ENCODE measurements at regions not wholly inside any gene's neighbourhood (a gene's known extent, or its start where the extent isn't known, plus 50 kb on each side); places are given as distances from the start of the nearest gene placed in this dataset.

GRCh38 chrX:110964786-110965185 is 131.2 kb upstream of the PAK3 start:
- no peak for ATAC-seq
- no peak overlapping the region for H3K4me3 Mint-ChIP-seq
- CTCF ChIA-PET, result no interaction called here
- no peaks in the 10 kb centered on the region for H3K27me3 Mint-ChIP-seq
- POLR2A ChIA-PET, result no interaction called here
- no peak overlapping the region for H3K27ac Mint-ChIP-seq
- intact Hi-C loops (cut with DNase I, micrococcal nuclease), result no loop called here
- no peaks in the 10 kb centered on the region for H3K4me1 Mint-ChIP-seq
- H3K36me3 Mint-ChIP-seq (ENCODE audit: low read depth), result no peaks in the 10 kb centered on the region
- DNase-seq, result no peak
- no peaks in the 10 kb centered on the region for H3K9me3 Mint-ChIP-seq (ENCODE audit: low read depth)

- POLR2A ChIA-PET, result no interaction called here
Measured at GRCh38 chrX:110962451-110962850, 133.5 kb upstream of the PAK3 start.

GRCh38 chrX:110955706-110956105 is 140.3 kb upstream of the PAK3 start:
- intact Hi-C loops (cut with DNase I, micrococcal nuclease), result no loop called here
- ChIA-PET CTCF (no interaction called here), POLR2A (no interaction called here)
- ATAC-seq (no peak), DNase-seq (no peak)
- no peaks in the 10 kb centered on the region for H3K36me3 Mint-ChIP-seq (ENCODE audit: low read depth)
- H3K4me3 Mint-ChIP-seq, result no peak overlapping the region
- H3K9me3 Mint-ChIP-seq (ENCODE audit: low read depth), result no peaks in the 10 kb centered on the region
- H3K27me3 Mint-ChIP-seq, result peaks cover 2% of the 10 kb centered on the region
- H3K4me1 Mint-ChIP-seq, result no peaks in the 10 kb centered on the region
- no peak overlapping the region for H3K27ac Mint-ChIP-seq

More at GRCh38 chrX:110962451-110962850, 133.5 kb upstream of the PAK3 start:
- intact Hi-C loops (cut with DNase I, micrococcal nuclease), result no loop called here
- H3K36me3 Mint-ChIP-seq (ENCODE audit: low read depth), result no peaks in the 10 kb centered on the region
- ATAC-seq, result no peak
- H3K27ac Mint-ChIP-seq, result no peak overlapping the region
- H3K4me1 Mint-ChIP-seq, result no peaks in the 10 kb centered on the region
- no peak for DNase-seq
- H3K4me3 Mint-ChIP-seq, result no peak overlapping the region
- CTCF ChIA-PET, result no interaction called here
- no peaks in the 10 kb centered on the region for H3K27me3 Mint-ChIP-seq
- no peaks in the 10 kb centered on the region for H3K9me3 Mint-ChIP-seq (ENCODE audit: low read depth)

- DNase-seq, result no peak
- Mint-ChIP-seq H3K36me3 (ENCODE audit: low read depth) (no peaks in the 10 kb centered on the region), H3K27ac (no peak overlapping the region), H3K9me3 (ENCODE audit: low read depth) (no peaks in the 10 kb centered on the region), H3K4me1 (no peaks in the 10 kb centered on the region), H3K27me3 (peaks cover 2% of the 10 kb centered on the region), H3K4me3 (no peak overlapping the region)
- no peak for ATAC-seq
- intact Hi-C loops (cut with DNase I, micrococcal nuclease), result no loop called here
- POLR2A ChIA-PET, result no interaction called here
- CTCF ChIA-PET, result no interaction called here
Measured at GRCh38 chrX:110954428-110955100, 141.4 kb upstream of the PAK3 start.

- no peak for ATAC-seq
- POLR2A ChIA-PET, result no interaction called here
- Mint-ChIP-seq H3K4me1 (no peaks in the 10 kb centered on the region), H3K4me3 (no peak overlapping the region), H3K27ac (no peak overlapping the region), H3K36me3 (ENCODE audit: low read depth) (no peaks in the 10 kb centered on the region), H3K9me3 (ENCODE audit: low read depth) (no peaks in the 10 kb centered on the region), H3K27me3 (peaks cover 5% of the 10 kb centered on the region)
- intact Hi-C loops (cut with DNase I, micrococcal nuclease), result no loop called here
- DNase-seq, result no peak
- CTCF ChIA-PET, result no interaction called here
Measured at GRCh38 chrX:110951472-110952269, 144.3 kb upstream of the PAK3 start.

- ChIA-PET CTCF (no interaction called here), POLR2A (no interaction called here)
- peaks cover 18% of the 10 kb centered on the region for H3K27me3 Mint-ChIP-seq
- intact Hi-C loops (cut with DNase I, micrococcal nuclease), result no loop called here
- no peaks in the 10 kb centered on the region for H3K4me1 Mint-ChIP-seq
- DNase-seq, result no peak
- H3K9me3 Mint-ChIP-seq (ENCODE audit: low read depth), result no peaks in the 10 kb centered on the region
- no peak overlapping the region for H3K27ac Mint-ChIP-seq
- no peak for ATAC-seq
- H3K4me3 Mint-ChIP-seq, result no peak overlapping the region
- no peaks in the 10 kb centered on the region for H3K36me3 Mint-ChIP-seq (ENCODE audit: low read depth)
Measured at GRCh38 chrX:110944751-110945675, 149.4 kb upstream of the CHRDL1 start.

GRCh38 chrX:110944311-110944750 is 148.7 kb upstream of the CHRDL1 start:
- peaks cover 18% of the 10 kb centered on the region for H3K27me3 Mint-ChIP-seq
- intact Hi-C loops (cut with DNase I, micrococcal nuclease), result no loop called here
- ChIA-PET CTCF (no interaction called here), POLR2A (no interaction called here)
- H3K4me1 Mint-ChIP-seq, result no peaks in the 10 kb centered on the region
- no peaks in the 10 kb centered on the region for H3K36me3 Mint-ChIP-seq (ENCODE audit: low read depth)
- H3K9me3 Mint-ChIP-seq (ENCODE audit: low read depth), result no peaks in the 10 kb centered on the region
- ATAC-seq, result no peak
- no peak overlapping the region for H3K27ac Mint-ChIP-seq
- no peak overlapping the region for H3K4me3 Mint-ChIP-seq
- DNase-seq, result no peak

- ChIA-PET POLR2A (no interaction called here), CTCF (no interaction called here)
- no peak for DNase-seq
- Mint-ChIP-seq H3K4me3 (no peak overlapping the region), H3K27ac (no peak overlapping the region), H3K36me3 (ENCODE audit: low read depth) (no peaks in the 10 kb centered on the region), H3K27me3 (peaks cover 18% of the 10 kb centered on the region), H3K9me3 (ENCODE audit: low read depth) (no peaks in the 10 kb centered on the region), H3K4me1 (no peaks in the 10 kb centered on the region)
- intact Hi-C loops (cut with DNase I, micrococcal nuclease), result no loop called here
- ATAC-seq, result no peak
Measured at GRCh38 chrX:110941906-110942305, 146.3 kb upstream of the CHRDL1 start.

GRCh38 chrX:110938977-110939732 is 143.5 kb upstream of the CHRDL1 start:
- CTCF ChIA-PET, result no interaction called here
- Mint-ChIP-seq H3K9me3 (ENCODE audit: low read depth) (no peaks in the 10 kb centered on the region), H3K36me3 (ENCODE audit: low read depth) (no peaks in the 10 kb centered on the region), H3K27ac (no peak overlapping the region), H3K4me1 (no peaks in the 10 kb centered on the region), H3K27me3 (peaks cover 7% of the 10 kb centered on the region), H3K4me3 (no peak overlapping the region)
- ATAC-seq (no peak), DNase-seq (no peak)
- intact Hi-C loops (cut with DNase I, micrococcal nuclease), result loop anchor here in 1 of 2 experiments (10.0 kb wide), 1 partner anchor 64 kb away; no protein-coding TSS in a partner anchor
- POLR2A ChIA-PET, result no interaction called here

GRCh38 chrX:110924871-110925270 is 129.3 kb upstream of the CHRDL1 start:
- Mint-ChIP-seq H3K9me3 (ENCODE audit: low read depth) (no peaks in the 10 kb centered on the region), H3K4me3 (no peak overlapping the region), H3K4me1 (no peaks in the 10 kb centered on the region), H3K36me3 (ENCODE audit: low read depth) (no peaks in the 10 kb centered on the region), H3K27ac (no peak overlapping the region), H3K27me3 (peaks cover 2% of the 10 kb centered on the region)
- intact Hi-C loops (cut with DNase I, micrococcal nuclease), result no loop called here
- no peak for DNase-seq
- ChIA-PET CTCF (no interaction called here), POLR2A (no interaction called here)
- ATAC-seq, result no peak

- CTCF ChIA-PET, result no interaction called here
- DNase-seq (no peak), ATAC-seq (no peak)
- intact Hi-C loops (cut with DNase I, micrococcal nuclease), result no loop called here
- H3K4me1 Mint-ChIP-seq, result no peaks in the 10 kb centered on the region
- H3K9me3 Mint-ChIP-seq (ENCODE audit: low read depth), result no peaks in the 10 kb centered on the region
- H3K36me3 Mint-ChIP-seq (ENCODE audit: low read depth), result no peaks in the 10 kb centered on the region
- no peaks in the 10 kb centered on the region for H3K27me3 Mint-ChIP-seq
- no peak overlapping the region for H3K27ac Mint-ChIP-seq
- H3K4me3 Mint-ChIP-seq, result no peak overlapping the region
- POLR2A ChIA-PET, result no interaction called here
Measured at GRCh38 chrX:110920991-110921390, 125.4 kb upstream of the CHRDL1 start.

Data from activated CD4-positive, alpha-beta T cell treated with anti-CD3 and anti-CD28 coated beads for 36 hours (primary cell).